Osteoblast (primary cell): ENCODE measurements at regions not wholly inside any gene's neighbourhood (a gene's known extent, or its start where the extent isn't known, plus 50 kb on each side); places are given as distances from the start of the nearest gene placed in this dataset.
A peak's percentile ranks its signal among the peaks of the same experiment; 100 is the strongest.

Experiments used
- DNase-seq: peaks from one replicate; pipeline ENCODE4 v3.0.0; 2011; ENCODE audit warnings: low spot score, mixed read lengths; ENCODE audit not compliant: insufficient read length; ENCODE audit errors: missing footprints
- H2AFZ ChIP-seq: 2 replicates; pipeline ENCODE4 v1.6.0; 2011; ENCODE audit warnings: mild to moderate bottlenecking, low read length
- H3K27ac ChIP-seq: 2 replicates; pipeline ENCODE4 v1.5.1; 2011; ENCODE audit warnings: mild to moderate bottlenecking, low read depth, low read length, moderate library complexity
- H3K27me3 ChIP-seq: 2 replicates; pipeline ENCODE4 v1.6.0; 2012; ENCODE audit warnings: mild to moderate bottlenecking, control low read depth, inconsistent platforms, low read length, moderate library complexity; ENCODE audit not compliant: insufficient read depth
- H3K36me3 ChIP-seq: 2 replicates; pipeline ENCODE4 v1.5.1; 2011; ENCODE audit warnings: mild to moderate bottlenecking, low read length, control low read depth, moderate library complexity; ENCODE audit not compliant: insufficient read depth
- H3K4me1 ChIP-seq: 2 replicates; pipeline ENCODE4 v1.5.1; 2011; ENCODE audit warnings: mild to moderate bottlenecking, low read length, control low read depth, moderate library complexity; ENCODE audit not compliant: insufficient read depth
- H3K4me2 ChIP-seq: 2 replicates; pipeline ENCODE4 v1.6.0; 2011; ENCODE audit warnings: mild to moderate bottlenecking, low read length; ENCODE audit not compliant: insufficient read depth
- H3K4me3 ChIP-seq: fragments of 200-600 bp; sonication (generic); 3 replicates; pipeline ENCODE4 v1.5.1; 2012; ENCODE audit warnings: mild to moderate bottlenecking, low read length, inconsistent platforms; ENCODE audit not compliant: insufficient read depth
- H3K79me2 ChIP-seq: 2 replicates; pipeline ENCODE4 v1.6.0; 2012; ENCODE audit warnings: mild to moderate bottlenecking, low read length, control low read depth, inconsistent platforms; ENCODE audit not compliant: insufficient read depth
- H3K9me3 ChIP-seq: 2 replicates; pipeline ENCODE4 v1.5.1; 2011; ENCODE audit warnings: low read depth, low read length, control low read depth
- H4K20me1 ChIP-seq: 2 replicates; pipeline ENCODE4 v1.6.0; 2012; ENCODE audit warnings: mild to moderate bottlenecking, low read length, control low read depth; ENCODE audit not compliant: insufficient read depth
- CTCF ChIP-seq: IDR thresholded peaks from 2 replicates; pipeline ENCODE4 v1.5.1; 2011; ENCODE audit warnings: mild to moderate bottlenecking, low read depth, low read length, moderate library complexity; ENCODE audit errors: extremely low read depth

- H3K27me3 ChIP-seq = no peaks in the 10 kb centered on the region
- no peak for TF ChIP-seq CTCF
- H3K4me1 ChIP-seq = no peaks in the 10 kb centered on the region
- H4K20me1 ChIP-seq = no peaks in the 10 kb centered on the region
- no peaks in the 10 kb centered on the region for H3K36me3 ChIP-seq
- no peak overlapping the region for H3K4me2 ChIP-seq
- no peak overlapping the region for H3K27ac ChIP-seq
- peaks cover 7% of the 10 kb centered on the region for H3K9me3 ChIP-seq
- H2AFZ ChIP-seq = no peak overlapping the region
- no peak overlapping the region for H3K4me3 ChIP-seq
- no peaks in the 10 kb centered on the region for H3K79me2 ChIP-seq
- DNase-seq = peak; percentile 72
Observed at GRCh38 chr22:49566693-49567092, 261.0 kb downstream of the BRD1 start.

- no peaks in the 10 kb centered on the region for H3K27me3 ChIP-seq
- H3K9me3 ChIP-seq = peaks cover 7% of the 10 kb centered on the region
- peak; percentile 55 for DNase-seq
- no peaks in the 10 kb centered on the region for H3K4me1 ChIP-seq
- H2AFZ ChIP-seq = no peak overlapping the region
- no peaks in the 10 kb centered on the region for H3K36me3 ChIP-seq
- no peaks in the 10 kb centered on the region for H4K20me1 ChIP-seq
- no peak for TF ChIP-seq CTCF
- H3K4me2 ChIP-seq = no peak overlapping the region
- H3K4me3 ChIP-seq = no peak overlapping the region
- H3K79me2 ChIP-seq = no peaks in the 10 kb centered on the region
- H3K27ac ChIP-seq = no peak overlapping the region
Observed at GRCh38 chr22:49566141-49566541, 261.5 kb downstream of the BRD1 start.

GRCh38 chr22:49565516-49565855, 262.2 kb downstream of the BRD1 start:
- Histone ChIP-seq H3K27me3 (no peaks in the 10 kb centered on the region), H4K20me1 (no peaks in the 10 kb centered on the region), H3K4me1 (no peaks in the 10 kb centered on the region), H3K36me3 (no peaks in the 10 kb centered on the region), H3K79me2 (no peaks in the 10 kb centered on the region), H2AFZ (no peak overlapping the region), H3K4me3 (no peak overlapping the region), H3K9me3 (peaks cover 8% of the 10 kb centered on the region), H3K27ac (no peak overlapping the region), H3K4me2 (no peak overlapping the region)
- DNase-seq = no peak
- no peak for TF ChIP-seq CTCF

- H3K9me3 ChIP-seq = peaks cover 9% of the 10 kb centered on the region
- DNase-seq = peak; percentile 37
Observed at GRCh38 chr22:49564666-49565515, 262.8 kb downstream of the BRD1 start.

More at GRCh38 chr22:49564666-49565515, 262.8 kb downstream of the BRD1 start:
- Histone ChIP-seq H3K4me1 (no peaks in the 10 kb centered on the region), H3K4me2 (no peak overlapping the region), H3K4me3 (no peak overlapping the region), H3K27me3 (no peaks in the 10 kb centered on the region), H3K36me3 (no peaks in the 10 kb centered on the region), H2AFZ (no peak overlapping the region), H4K20me1 (no peaks in the 10 kb centered on the region), H3K79me2 (no peaks in the 10 kb centered on the region), H3K27ac (no peak overlapping the region)
- no peak for TF ChIP-seq CTCF
